Embryonic facial prominence (tissue), 1 donor: ENCODE measurements at regions not wholly inside any gene's neighbourhood (a gene's known extent, or its start where the extent isn't known, plus 50 kb on each side); places are given as distances from the start of the nearest gene placed in this dataset.
"Not testable (repeated sequence)": the region's sequence is repeated elsewhere in the genome, so short reads cannot be mapped to it uniquely, and the experiment has no call there.

ENCODE experiments used
- DNase-seq: peaks from one replicate; pipeline ENCODE4 v3.0.0-alpha.2; 2016; ENCODE audit errors: extremely low spot score

GRCh38 chr5:112533362-112533761 is 114.3 kb upstream of the EPB41L4A start:
- no peak for DNase-seq

- no peak for DNase-seq
Observed at GRCh38 chr5:112534067-112534583, 115.0 kb upstream of the EPB41L4A start.

GRCh38 chr5:112534611-112535255 is 115.7 kb upstream of the EPB41L4A start:
- DNase-seq: no peak

- DNase-seq: no peak
Observed at GRCh38 chr5:112535356-112535755, 116.3 kb upstream of the EPB41L4A start.

- not testable (repeated sequence) for DNase-seq
Observed at GRCh38 chr5:112544558-112544957, 125.5 kb upstream of the EPB41L4A start.

DNA sequence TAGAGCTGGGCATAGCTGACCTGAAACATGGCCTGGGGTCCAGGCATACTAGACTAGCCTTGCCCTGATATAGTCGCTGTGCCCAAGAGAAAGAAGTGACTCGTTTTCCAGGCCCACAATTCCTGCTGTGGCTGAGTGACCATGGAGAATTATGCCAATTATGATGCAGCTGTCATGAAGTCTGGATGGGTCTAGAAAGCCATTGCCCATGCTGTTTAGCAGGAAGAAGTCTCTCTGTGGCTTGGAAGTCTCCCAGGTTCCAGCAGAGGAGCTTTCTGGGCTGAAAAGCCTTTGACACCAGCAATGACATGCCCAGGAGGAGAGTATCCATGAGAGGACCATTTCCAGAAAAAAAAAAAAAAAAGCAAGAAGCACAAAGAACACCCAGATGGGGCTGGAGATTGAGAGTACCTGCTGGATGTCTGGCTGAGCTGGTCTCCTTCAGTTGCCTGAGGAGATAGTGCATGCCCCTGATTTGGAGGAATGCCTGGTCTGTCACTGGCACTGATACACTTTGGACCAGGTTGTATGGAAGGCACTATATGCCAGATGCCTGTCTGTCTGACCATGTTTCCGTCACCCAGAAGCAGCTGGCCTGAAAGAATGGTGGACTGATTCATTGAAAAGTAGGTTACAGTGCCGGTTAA is 128.0 kb upstream of the EPB41L4A start:
- DNase-seq: no peak

- DNase-seq: no peak
Observed at GRCh38 chr5:112548246-112548881, 129.3 kb upstream of the EPB41L4A start.

GRCh38 chr5:112549127-112549526 is 130.1 kb upstream of the EPB41L4A start:
- DNase-seq: no peak

GRCh38 chr5:112549605-112550166 is 130.6 kb upstream of the EPB41L4A start:
- no peak for DNase-seq

DNA sequence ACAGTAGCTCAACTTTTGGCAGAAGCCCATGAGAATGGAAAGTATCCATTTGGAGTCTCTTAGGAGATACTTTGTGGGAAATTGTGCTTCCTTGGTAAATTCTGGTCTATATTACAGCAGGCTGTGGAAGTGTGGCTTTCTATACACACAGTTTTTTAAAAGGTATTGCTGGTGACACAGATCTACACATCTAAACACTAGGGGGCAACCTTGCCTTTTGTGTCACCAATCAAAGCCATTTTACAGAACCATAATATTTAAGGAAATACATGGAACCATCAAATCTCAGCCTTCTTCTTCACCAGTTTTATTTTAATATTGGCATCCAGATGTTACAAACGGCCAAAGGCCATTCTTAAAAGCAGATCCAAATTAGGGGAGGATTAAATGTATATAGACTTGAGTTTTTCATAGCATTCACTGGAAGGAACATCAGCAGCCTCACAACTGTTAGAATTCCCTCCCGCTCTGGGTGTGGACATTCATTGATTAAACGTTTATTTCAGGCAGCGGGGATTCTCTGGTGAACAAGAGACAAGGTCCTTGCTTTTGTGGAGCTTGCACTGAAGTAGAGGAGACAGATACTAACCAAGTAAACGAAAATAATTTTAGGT is 132.4 kb upstream of the EPB41L4A start:
- peak; percentile 67 for DNase-seq

GRCh38 chr5:112552216-112552615 is 133.1 kb upstream of the EPB41L4A start:
- DNase-seq: no peak

GRCh38 chr5:112552791-112553190 is 133.7 kb upstream of the EPB41L4A start:
- no peak for DNase-seq

DNA sequence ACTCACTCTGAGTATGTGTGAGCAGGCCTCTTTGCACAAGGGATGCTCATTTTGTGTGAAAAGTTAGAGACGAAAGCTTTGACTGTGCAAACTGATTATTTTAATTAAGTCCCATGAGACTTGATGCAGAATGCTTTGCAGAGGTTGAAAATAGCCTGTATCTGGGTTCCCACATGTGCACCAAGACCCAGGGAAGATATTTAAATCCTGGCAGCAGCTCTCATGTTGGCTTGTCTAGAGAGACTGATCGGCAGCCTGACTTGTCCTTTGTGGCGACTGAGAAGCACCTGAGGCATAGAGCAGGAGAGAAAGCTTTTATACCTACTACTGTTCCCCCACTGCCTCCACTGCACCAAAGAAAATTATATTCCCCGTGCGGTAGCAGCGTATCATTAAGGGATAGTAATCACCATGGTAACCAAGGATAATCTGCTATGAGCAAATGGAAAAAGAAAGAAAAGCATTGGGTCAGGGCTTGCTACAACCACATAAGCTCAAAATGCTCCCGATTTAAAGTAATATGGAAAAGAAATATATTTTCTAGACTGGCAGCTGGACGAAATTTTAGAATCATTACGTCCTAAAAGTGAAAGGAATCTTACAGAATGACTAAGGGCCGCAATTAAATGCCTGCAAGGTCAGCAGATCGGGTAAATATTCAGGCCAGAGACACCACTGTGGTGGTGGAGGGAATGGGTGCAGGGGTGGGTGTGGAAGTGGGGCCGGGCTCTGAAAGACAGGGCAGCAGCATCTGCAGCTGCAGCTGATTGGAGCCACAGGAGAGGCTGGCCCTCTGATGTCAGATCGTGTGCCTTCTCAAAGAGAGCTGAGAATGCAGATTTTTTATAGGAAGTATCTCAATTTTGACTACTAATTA is 135.3 kb upstream of the EPB41L4A start:
- DNase-seq: no peak

DNA sequence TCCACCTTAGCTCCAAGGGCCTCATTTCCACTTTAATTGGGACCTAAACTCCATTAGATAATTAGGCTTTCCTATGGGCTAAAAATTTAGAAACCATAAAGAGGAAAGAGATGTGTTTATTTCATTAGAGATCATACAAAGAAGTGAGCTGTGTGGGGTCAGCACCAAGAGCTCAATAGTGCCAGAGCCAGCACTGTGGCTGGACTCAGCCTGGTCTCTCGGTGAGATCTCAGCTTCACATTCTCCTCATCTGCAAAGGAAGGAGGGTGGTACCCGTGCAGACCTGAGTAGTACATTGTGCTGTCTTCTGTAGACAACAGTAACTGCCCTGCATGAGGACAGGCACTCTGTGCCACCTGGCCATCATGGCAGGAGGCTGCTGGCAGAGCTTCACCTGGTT is 136.1 kb upstream of the EPB41L4A start:
- no peak for DNase-seq

- DNase-seq: no peak
Observed at GRCh38 chr5:112555691-112556090, 136.6 kb upstream of the EPB41L4A start.

DNA sequence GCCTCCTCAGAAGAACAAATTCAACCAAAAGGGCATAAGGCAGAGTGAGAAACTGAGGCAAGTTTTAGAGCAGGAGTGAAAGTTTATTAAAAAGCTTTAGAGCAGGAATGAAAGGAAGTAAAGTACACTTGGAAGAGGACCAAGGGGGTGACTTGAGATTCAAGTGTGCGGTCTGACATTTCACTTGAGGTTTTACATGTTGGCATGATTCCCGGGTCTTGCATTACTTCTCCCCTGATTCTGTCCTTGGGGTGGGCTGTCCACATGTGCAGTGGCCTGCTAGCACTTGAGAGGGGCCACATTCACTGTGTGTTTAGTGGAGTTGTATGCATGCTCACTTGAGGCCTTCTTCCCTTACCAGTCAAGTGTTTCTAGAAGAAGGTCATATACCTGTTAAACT is 140.4 kb upstream of the EPB41L4A start:
- not testable (repeated sequence) for DNase-seq

- DNase-seq: no peak
Observed at GRCh38 chr5:112560371-112560770, 141.3 kb upstream of the EPB41L4A start.

GRCh38 chr5:112563169-112563826 is 144.2 kb upstream of the EPB41L4A start:
- no peak for DNase-seq

DNA sequence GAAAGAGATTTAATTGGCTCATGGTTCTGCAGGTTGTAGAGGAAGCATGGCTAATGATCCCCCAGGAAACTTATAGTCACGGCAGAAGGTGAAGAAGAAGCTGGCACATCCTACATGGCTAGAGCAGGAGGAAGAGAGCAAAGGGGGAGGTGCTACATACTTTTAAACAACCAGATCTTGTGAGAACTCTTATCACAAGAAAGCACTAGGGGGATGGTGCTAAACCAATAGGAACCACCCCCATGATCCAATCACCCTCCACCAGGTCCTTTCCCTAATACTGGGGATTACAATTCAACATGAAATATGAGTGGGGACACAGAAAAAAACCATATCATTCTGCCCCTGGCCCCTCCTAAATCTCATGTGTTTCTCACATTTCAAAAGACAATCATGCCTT is 147.2 kb upstream of the EPB41L4A start:
- DNase-seq: no peak

DNA sequence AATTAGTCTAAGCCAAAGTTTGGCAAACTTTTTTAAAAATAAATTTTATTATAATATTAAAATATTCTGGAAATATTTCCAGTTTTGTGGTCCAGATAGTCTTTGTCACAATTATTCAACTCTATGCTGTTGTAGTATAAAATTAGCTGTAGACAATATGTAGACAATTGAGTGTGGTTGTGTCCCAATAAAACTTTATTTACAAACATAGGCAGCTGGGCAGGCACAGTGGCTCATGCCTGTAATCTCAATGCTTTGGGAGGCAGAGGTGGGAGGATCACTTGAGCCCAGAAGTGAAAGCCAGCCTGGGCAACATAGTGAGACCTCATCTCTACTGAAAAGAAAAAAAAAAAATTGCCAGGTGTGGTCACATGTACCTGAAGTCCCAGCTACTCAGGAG is 150.5 kb upstream of the EPB41L4A start:
- no peak for DNase-seq
